Lung (tissue), 11 donors: ENCODE measurements at regions not wholly inside any gene's neighbourhood (a gene's known extent, or its start where the extent isn't known, plus 50 kb on each side); places are given as distances from the start of the nearest gene placed in this dataset.

ENCODE experiments used
- ATAC-seq: fragments of 200-7000 bp; cut with Tn5 transposase; one replicate; pipeline ENCODE4 v1.9.1; 2020; ENCODE audit warnings: moderate number of reproducible peaks; ENCODE audit not compliant: insufficient read depth, low FRiP score
- DNase-seq, 3 donors: peaks; one replicate each; pipeline ENCODE4 v3.0.0-alpha.2; 2013 to 2017
- H3K27ac ChIP-seq, 2 donors: one replicate each; pipeline ENCODE4 v1.5.1; 2013; ENCODE audit warnings: mild to moderate bottlenecking in 2 of 2, moderate library complexity in 2 of 2, control low read depth in 1 of 2, inconsistent platforms in 1 of 2, low read depth in 1 of 2, low read length in 1 of 2
- H3K27me3 ChIP-seq, 3 donors: one replicate each; pipeline ENCODE4 v1.5.1; 2013; ENCODE audit warnings: low read length in 2 of 3; ENCODE audit not compliant: control insufficient read depth in 3 of 3, insufficient read depth in 3 of 3
- H3K36me3 ChIP-seq, 4 donors: one replicate each; pipeline ENCODE4 v1.5.1; 2013; ENCODE audit warnings: low read length in 4 of 4, mild to moderate bottlenecking in 1 of 4, moderate library complexity in 1 of 4; ENCODE audit not compliant: control insufficient read depth in 4 of 4, insufficient read depth in 4 of 4
- H3K4me1 ChIP-seq, 5 donors: one replicate each; pipeline ENCODE4 v1.5.1; 2013; ENCODE audit warnings: low read length in 5 of 5, mild to moderate bottlenecking in 2 of 5, moderate library complexity in 1 of 5; ENCODE audit not compliant: control insufficient read depth in 5 of 5, insufficient read depth in 5 of 5
- H3K4me3 ChIP-seq: one replicate; pipeline ENCODE4 v1.5.1; 2013; ENCODE audit warnings: mild to moderate bottlenecking, control low read depth, moderate library complexity
- H3K9ac ChIP-seq, 2 donors: one replicate each; pipeline ENCODE4 v1.5.1; 2013; ENCODE audit warnings: low read length in 2 of 2, control low read depth in 1 of 2; ENCODE audit not compliant: insufficient read depth in 1 of 2
- H3K9me3 ChIP-seq, 4 donors: one replicate each; pipeline ENCODE4 v1.5.1; 2013; ENCODE audit warnings: low read length in 3 of 4, mild to moderate bottlenecking in 1 of 4, moderate library complexity in 1 of 4; ENCODE audit not compliant: control insufficient read depth in 4 of 4, insufficient read depth in 3 of 4
- CTCF ChIP-seq: IDR thresholded peaks from 2 replicates; pipeline ENCODE4 v1.5.1; 2012; ENCODE audit warnings: mild to moderate bottlenecking; ENCODE audit errors: control extremely low read depth, extremely low read depth
- WGBS, 2 donors: extraction: QIAGEN DNeasy Blood & Tissue Kit; methylation state at CpG; one replicate each; pipeline ENCODE4 v1.1.7; 2013; 5-methylcytosine and 5-hydroxymethylcytosine counted together
- donor health status: control.
- donor health status: control.
- donor health status: Bipolar disorder and iron deficiency.
- donor health status: healthy.
- donor health status: DM: yes; HTN: yes; CAD: no.

DNA sequence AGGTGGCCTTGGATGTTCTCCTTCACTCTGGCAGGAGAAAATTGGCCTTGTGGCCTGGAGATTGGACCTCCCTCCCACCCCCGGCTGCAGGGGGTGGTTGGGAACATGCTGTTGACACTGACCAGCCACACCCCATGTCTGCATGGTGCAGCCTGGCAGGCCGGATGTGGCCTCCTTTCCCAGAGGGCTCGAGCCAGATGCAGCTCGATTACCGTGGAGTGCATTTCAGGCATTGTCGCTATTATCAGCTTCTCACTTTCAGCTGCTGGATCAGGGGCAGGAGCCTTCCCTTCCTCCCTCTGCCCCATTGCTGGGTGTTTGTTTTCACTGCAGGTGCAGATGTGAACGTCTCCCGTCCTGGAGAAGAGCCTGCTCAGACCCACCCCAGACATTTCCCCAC, 211.0 kb upstream of the SIX2 start:
- no peaks in the 10 kb centered on the region for H3K36me3 ChIP-seq
- H3K27me3 ChIP-seq = no peaks in the 10 kb centered on the region
- H3K9ac ChIP-seq = no peak overlapping the region
- no peak overlapping the region for H3K27ac ChIP-seq
- no peak for DNase-seq
- H3K4me3 ChIP-seq = no peak overlapping the region
- H3K9me3 ChIP-seq = peaks cover 0 to 2% (median 0%) of the 10 kb centered on the region in 4 donors
- TF ChIP-seq CTCF = no peak
- ATAC-seq = no peak
- WGBS, 2 donors = 45 to 59% methylated on average over 8 of the region's 8 CpGs
- peaks cover 0 to 18% (median 4%) of the 10 kb centered on the region in 5 donors for H3K4me1 ChIP-seq

DNA sequence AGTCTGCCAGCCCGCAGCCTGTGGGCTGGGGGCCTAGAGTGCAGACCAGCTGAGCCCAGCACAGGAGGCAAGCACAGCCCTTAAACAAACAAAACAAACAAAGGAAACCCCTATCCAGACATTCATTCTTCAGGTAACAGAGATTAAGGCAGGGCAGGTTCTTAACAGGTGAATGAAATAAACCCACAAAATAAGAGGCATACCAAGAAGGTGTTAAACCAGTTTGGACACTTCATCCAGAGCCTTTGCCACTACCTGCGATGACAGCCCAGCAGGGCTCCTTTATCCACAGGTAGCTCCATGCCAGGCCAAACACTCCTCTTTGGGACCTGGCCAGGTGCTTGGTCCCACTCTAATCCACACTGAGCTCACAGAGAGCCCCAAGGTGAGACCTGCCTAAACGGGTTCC, 209.7 kb upstream of the SIX2 start:
- Histone ChIP-seq H3K27me3 (no peaks in the 10 kb centered on the region), H3K4me1 (peaks cover 0 to 11% (median 0%) of the 10 kb centered on the region in 5 donors), H3K27ac (peak overlapping the region in 1 of 2 donors; percentile 28), H3K4me3 (no peak overlapping the region), H3K9ac (no peak overlapping the region), H3K9me3 (peaks cover 0 to 2% (median 0%) of the 10 kb centered on the region in 4 donors), H3K36me3 (no peaks in the 10 kb centered on the region)
- ATAC-seq (peak; percentile 83), DNase-seq (peak; percentile 75 to 91 (median 79))
- no peak for TF ChIP-seq CTCF
- WGBS, 2 donors = 45 to 50% methylated on average over 3 of the region's 3 CpGs

DNA sequence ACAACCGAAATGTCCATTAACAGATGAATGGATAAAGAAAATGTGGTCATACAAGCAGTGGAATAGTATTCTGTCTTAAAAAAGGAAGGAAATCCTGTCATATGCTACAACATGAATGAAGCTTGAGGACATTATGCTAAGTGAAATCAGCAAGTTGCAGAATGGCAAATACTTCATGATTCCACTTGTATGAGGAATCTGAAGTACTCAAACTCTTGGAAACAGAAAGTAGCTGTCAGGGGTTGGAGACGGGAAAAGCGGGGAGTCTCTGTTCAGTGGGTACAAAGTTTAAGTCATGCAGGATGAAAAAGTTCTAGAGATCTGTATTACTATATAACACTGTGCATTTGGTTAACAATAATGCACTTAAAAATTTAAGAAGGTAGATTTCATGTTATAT, 209.0 kb upstream of the SIX2 start:
- no peak overlapping the region for H3K9ac ChIP-seq
- H3K36me3 ChIP-seq = no peaks in the 10 kb centered on the region
- peaks cover 0 to 11% (median 0%) of the 10 kb centered on the region in 5 donors for H3K4me1 ChIP-seq
- H3K27ac ChIP-seq = no peak overlapping the region
- no peak for TF ChIP-seq CTCF
- H3K4me3 ChIP-seq = no peak overlapping the region
- H3K27me3 ChIP-seq = no peaks in the 10 kb centered on the region
- peaks cover 0 to 2% (median 0%) of the 10 kb centered on the region in 4 donors for H3K9me3 ChIP-seq
- WGBS, 2 donors = 79 to 90% methylated on average over 3 of the region's 3 CpGs
- DNase-seq = peak in 1 of 3 donors; percentile 58
- no peak for ATAC-seq

DNA sequence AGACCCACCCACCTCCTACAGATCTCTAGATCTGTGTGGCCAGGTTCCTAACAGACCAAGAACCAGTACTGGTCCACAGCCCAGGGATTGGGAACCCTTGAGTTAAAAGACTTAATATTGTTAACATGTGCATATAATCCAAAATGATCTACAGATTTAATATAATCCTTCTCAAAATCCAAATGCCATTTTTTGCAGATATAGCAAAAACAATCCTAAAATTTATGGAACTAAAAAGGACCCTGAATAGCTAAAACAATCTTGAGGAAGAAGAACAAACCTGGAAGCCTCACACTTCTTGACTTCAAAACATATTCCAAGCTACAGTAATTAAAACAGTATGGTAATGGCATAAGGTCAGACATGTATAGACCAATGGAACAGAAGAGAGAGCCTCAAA, 206.9 kb upstream of the SIX2 start:
- ATAC-seq (no peak), DNase-seq (no peak)
- Histone ChIP-seq H3K9me3 (peaks cover 0 to 2% (median 0%) of the 10 kb centered on the region in 4 donors), H3K4me1 (peaks cover 0 to 8% (median 0%) of the 10 kb centered on the region in 5 donors), H3K36me3 (no peaks in the 10 kb centered on the region), H3K27ac (no peak overlapping the region), H3K27me3 (no peaks in the 10 kb centered on the region), H3K4me3 (no peak overlapping the region), H3K9ac (no peak overlapping the region)
- TF ChIP-seq CTCF = no peak
